Activated CD8-positive, alpha-beta T cell treated with anti-CD3 and anti-CD28 coated beads for 36 hours (primary cell): ENCODE measurements at regions not wholly inside any gene's neighbourhood (a gene's known extent, or its start where the extent isn't known, plus 50 kb on each side); places are given as distances from the start of the nearest gene placed in this dataset.

Experiments used
- ATAC-seq: fragments of 200-7000 bp; cut with Tn5 transposase; one replicate; pipeline ENCODE4 v1.10.0; 2021; ENCODE audit warnings: mild to moderate bottlenecking, moderate library complexity
- CTCF ChIA-PET: fragments of 350-600 bp; sonication (Branson Sonifier 250); formaldehyde crosslinking; loops from one replicate; lab custom pipeline; 2021; ENCODE audit warnings: antibody characterized with exemption; lab: Charles Lee
- POLR2A ChIA-PET: fragments of 350-600 bp; sonication (Branson Sonifier 250); formaldehyde crosslinking; loops from one replicate; lab custom pipeline; 2021; ENCODE audit warnings: antibody characterized with exemption; lab: Charles Lee
- DNase-seq: peaks from one replicate; pipeline ENCODE4 v3.0.0-alpha.2; 2020
- H3K27ac Mint-ChIP-seq: one replicate; pipeline ENCODE4 v1.8.0; 2021; ENCODE audit warnings: mild to moderate bottlenecking, mixed read lengths
- H3K27me3 Mint-ChIP-seq: one replicate; pipeline ENCODE4 v1.8.0; 2021; ENCODE audit warnings: mixed read lengths
- H3K36me3 Mint-ChIP-seq: one replicate; pipeline ENCODE4 v1.8.0; 2021; ENCODE audit warnings: low read depth, mixed read lengths
- H3K4me1 Mint-ChIP-seq: one replicate; pipeline ENCODE4 v1.8.0; 2021; ENCODE audit warnings: low read depth, mixed read lengths
- H3K4me3 Mint-ChIP-seq: one replicate; pipeline ENCODE4 v1.8.0; 2021; ENCODE audit warnings: mild to moderate bottlenecking, moderate library complexity, mixed read lengths
- H3K9me3 Mint-ChIP-seq: one replicate; pipeline ENCODE4 v1.8.0; 2021; ENCODE audit warnings: mixed read lengths
- intact Hi-C: fragments of 100-400 bp; cut with micrococcal nuclease; formaldehyde crosslinking; loops from one replicate; pipeline ENCODE4 v1.10.0; 2022
- TF ChIP-seq, protein P1 (sequence below): fragments of 200-600 bp; IDR thresholded peaks from one replicate; pipeline ENCODE4 v1.8.0; 2022; ENCODE audit warnings: antibody characterized with exemption, mild to moderate bottlenecking

DNA sequence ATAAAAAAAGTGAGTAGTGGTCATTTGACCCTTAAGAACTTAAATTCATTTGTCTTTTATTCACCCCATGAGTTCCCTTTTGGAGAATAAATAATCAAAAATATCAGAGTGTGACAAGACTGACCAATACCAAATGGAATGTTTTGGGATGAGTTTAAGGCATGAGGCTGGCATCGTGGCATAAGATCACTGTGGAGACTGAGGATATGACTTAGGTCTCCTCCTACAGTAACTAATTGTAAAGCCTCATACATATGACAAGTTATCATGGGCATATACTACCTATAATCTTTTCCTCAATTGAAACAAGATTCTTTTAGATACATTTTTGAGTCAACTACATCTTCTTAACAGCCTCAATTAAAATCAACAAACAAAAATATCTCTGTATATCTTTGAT, 782.0 kb downstream of the SLITRK1 start:
- H3K36me3 Mint-ChIP-seq, result no peaks in the 10 kb centered on the region
- no peaks in the 10 kb centered on the region for H3K27me3 Mint-ChIP-seq
- TF ChIP-seq, protein P1, sequence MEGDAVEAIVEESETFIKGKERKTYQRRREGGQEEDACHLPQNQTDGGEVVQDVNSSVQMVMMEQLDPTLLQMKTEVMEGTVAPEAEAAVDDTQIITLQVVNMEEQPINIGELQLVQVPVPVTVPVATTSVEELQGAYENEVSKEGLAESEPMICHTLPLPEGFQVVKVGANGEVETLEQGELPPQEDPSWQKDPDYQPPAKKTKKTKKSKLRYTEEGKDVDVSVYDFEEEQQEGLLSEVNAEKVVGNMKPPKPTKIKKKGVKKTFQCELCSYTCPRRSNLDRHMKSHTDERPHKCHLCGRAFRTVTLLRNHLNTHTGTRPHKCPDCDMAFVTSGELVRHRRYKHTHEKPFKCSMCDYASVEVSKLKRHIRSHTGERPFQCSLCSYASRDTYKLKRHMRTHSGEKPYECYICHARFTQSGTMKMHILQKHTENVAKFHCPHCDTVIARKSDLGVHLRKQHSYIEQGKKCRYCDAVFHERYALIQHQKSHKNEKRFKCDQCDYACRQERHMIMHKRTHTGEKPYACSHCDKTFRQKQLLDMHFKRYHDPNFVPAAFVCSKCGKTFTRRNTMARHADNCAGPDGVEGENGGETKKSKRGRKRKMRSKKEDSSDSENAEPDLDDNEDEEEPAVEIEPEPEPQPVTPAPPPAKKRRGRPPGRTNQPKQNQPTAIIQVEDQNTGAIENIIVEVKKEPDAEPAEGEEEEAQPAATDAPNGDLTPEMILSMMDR, result no peak
- H3K4me3 Mint-ChIP-seq, result no peak overlapping the region
- ATAC-seq, result no peak
- H3K9me3 Mint-ChIP-seq, result no peaks in the 10 kb centered on the region
- no peak for DNase-seq
- ChIA-PET POLR2A (no interaction called here), CTCF (no interaction called here)
- H3K4me1 Mint-ChIP-seq, result no peaks in the 10 kb centered on the region
- no peak overlapping the region for H3K27ac Mint-ChIP-seq
- intact Hi-C loops, result no loop called here

GRCh38 chr13:83088858-83089257, 793.4 kb downstream of the SLITRK1 start:
- Mint-ChIP-seq H3K27ac (no peak overlapping the region), H3K27me3 (no peaks in the 10 kb centered on the region), H3K9me3 (peaks cover 16% of the 10 kb centered on the region), H3K4me1 (no peaks in the 10 kb centered on the region), H3K36me3 (no peaks in the 10 kb centered on the region), H3K4me3 (no peak overlapping the region)
- TF ChIP-seq, protein P1, result no peak
- ChIA-PET CTCF (no interaction called here), POLR2A (no interaction called here)
- intact Hi-C loops, result no loop called here
- DNase-seq (no peak), ATAC-seq (no peak)

- ChIA-PET CTCF (no interaction called here), POLR2A (no interaction called here)
- intact Hi-C loops, result no loop called here
- Mint-ChIP-seq H3K9me3 (peaks cover 16% of the 10 kb centered on the region), H3K27me3 (no peaks in the 10 kb centered on the region), H3K36me3 (no peaks in the 10 kb centered on the region), H3K27ac (no peak overlapping the region), H3K4me1 (no peaks in the 10 kb centered on the region), H3K4me3 (no peak overlapping the region)
- no peak for ATAC-seq
- TF ChIP-seq, protein P1, result no peak
- DNase-seq, result no peak
These were observed 795.3 kb downstream of the SLITRK1 start for GRCh38 chr13:83086948-83087347.

GRCh38 chr13:83086088-83086487, 796.2 kb downstream of the SLITRK1 start:
- intact Hi-C loops, result no loop called here
- ChIA-PET POLR2A (no interaction called here), CTCF (interaction anchor here (0.6 kb wide), 1 partner anchor 432 kb away, joined by 3 read pairs; no protein-coding TSS in a partner anchor)
- no peak for DNase-seq
- Mint-ChIP-seq H3K9me3 (peaks cover 11% of the 10 kb centered on the region), H3K27ac (no peak overlapping the region), H3K4me1 (no peaks in the 10 kb centered on the region), H3K36me3 (no peaks in the 10 kb centered on the region), H3K4me3 (no peak overlapping the region), H3K27me3 (no peaks in the 10 kb centered on the region)
- TF ChIP-seq, protein P1, result no peak
- ATAC-seq, result no peak

DNA sequence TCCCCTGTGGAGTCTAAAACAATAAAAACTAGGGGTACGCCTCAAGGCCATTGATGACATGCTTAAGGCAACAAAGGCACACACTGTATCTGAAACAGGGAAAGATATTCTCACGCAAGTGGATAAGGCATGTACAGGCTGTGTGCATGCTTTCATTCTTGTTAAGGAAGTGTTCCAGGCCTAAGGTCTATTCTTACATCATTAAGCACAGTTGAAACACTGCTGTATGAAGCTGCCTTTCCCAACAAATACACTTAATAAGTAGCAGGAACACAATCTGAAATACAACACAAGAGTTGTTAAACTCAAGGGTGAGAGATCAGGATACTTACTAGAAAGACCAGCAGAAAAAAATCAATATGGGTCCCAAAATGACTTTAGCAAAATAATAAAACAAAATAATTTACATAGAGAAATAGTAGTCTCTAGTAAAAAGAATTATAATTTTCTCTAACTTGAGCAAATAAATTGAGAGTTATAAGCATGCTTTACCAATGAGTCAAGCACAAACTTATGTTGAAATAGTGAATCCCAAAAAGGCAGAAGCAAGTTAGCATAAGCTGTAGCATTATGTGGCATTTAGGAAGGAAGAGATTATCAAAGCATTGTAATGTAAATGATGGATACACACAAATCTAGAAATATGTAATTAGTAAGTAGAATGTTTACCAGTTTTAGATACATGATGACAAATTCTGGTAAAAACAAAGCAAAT, 796.9 kb downstream of the SLITRK1 start:
- Mint-ChIP-seq H3K36me3 (no peaks in the 10 kb centered on the region), H3K27me3 (no peaks in the 10 kb centered on the region), H3K9me3 (peaks cover 6% of the 10 kb centered on the region), H3K4me1 (no peaks in the 10 kb centered on the region), H3K4me3 (no peak overlapping the region), H3K27ac (no peak overlapping the region)
- intact Hi-C loops, result no loop called here
- no peak for ATAC-seq
- ChIA-PET CTCF (no interaction called here), POLR2A (no interaction called here)
- DNase-seq, result no peak
- TF ChIP-seq, protein P1, result no peak
